ENCODE measurements at regions not wholly inside any gene's neighbourhood (a gene's known extent, or its start where the extent isn't known, plus 50 kb on each side); places are given as distances from the start of the nearest gene placed in this dataset.

DNA sequence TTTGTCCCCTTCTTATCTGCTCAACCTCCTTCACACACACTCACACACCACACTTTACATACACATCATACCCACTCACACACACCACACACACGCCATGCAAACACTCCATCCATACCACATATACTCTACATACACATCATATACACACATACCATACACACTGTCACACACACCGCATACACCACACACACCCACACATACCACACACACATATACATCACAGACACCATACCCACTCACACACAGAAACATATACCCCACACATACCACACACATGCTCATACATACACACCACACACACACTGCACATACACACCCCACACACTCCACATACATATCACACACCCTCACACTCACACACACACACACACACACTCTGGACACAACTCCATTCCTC, 54.3 kb upstream of the ACP3 start:
- intact Hi-C loops (cut with DNase I): no loop called here
- no peak overlapping the region for H3K4me3 ChIP-seq

DNA sequence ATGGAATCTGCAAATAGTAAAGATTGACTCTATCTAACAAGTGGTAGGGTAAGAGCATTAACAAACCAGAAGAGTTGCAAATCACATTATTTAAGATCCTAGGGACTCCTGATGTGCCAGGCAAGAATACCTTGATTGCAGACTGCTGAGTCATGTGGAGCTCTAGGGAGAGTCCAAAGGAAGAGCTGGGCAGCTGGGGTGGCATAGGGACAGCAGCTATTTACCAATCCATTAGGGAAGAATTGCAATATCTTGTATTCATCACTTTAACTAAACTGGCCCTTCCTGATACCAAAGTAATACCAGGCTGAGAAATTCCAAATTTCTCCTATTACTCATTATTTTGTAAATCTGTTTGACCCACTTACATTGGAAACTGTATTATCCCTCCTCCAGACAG, 52.2 kb upstream of the ACP3 start:
- intact Hi-C loops (cut with DNase I): no loop called here
- H3K4me3 ChIP-seq: no peak overlapping the region
- H3K9me3 ChIP-seq: no peaks in the 10 kb centered on the region
- H3K36me3 ChIP-seq: no peaks in the 10 kb centered on the region
- no peak for DNase-seq (ENCODE audit: extremely low spot score in 2 of 2)
- no peak for TF ChIP-seq POLR2AphosphoS5 (IDR thresholded peaks at IDR 0.05; ENCODE audit: insufficient read depth in 1 of 2, low read depth in 1 of 2)
- TF ChIP-seq, protein P1, sequence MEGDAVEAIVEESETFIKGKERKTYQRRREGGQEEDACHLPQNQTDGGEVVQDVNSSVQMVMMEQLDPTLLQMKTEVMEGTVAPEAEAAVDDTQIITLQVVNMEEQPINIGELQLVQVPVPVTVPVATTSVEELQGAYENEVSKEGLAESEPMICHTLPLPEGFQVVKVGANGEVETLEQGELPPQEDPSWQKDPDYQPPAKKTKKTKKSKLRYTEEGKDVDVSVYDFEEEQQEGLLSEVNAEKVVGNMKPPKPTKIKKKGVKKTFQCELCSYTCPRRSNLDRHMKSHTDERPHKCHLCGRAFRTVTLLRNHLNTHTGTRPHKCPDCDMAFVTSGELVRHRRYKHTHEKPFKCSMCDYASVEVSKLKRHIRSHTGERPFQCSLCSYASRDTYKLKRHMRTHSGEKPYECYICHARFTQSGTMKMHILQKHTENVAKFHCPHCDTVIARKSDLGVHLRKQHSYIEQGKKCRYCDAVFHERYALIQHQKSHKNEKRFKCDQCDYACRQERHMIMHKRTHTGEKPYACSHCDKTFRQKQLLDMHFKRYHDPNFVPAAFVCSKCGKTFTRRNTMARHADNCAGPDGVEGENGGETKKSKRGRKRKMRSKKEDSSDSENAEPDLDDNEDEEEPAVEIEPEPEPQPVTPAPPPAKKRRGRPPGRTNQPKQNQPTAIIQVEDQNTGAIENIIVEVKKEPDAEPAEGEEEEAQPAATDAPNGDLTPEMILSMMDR (IDR thresholded peaks at IDR 0.05): no peak
- TF ChIP-seq POLR2A (IDR thresholded peaks at IDR 0.05): no peak
- H3K27me3 ChIP-seq: no peaks in the 10 kb centered on the region
- H3K4me1 ChIP-seq: no peaks in the 10 kb centered on the region
- H3K27ac ChIP-seq: no peak overlapping the region

More for the DNA sequence above, 54.3 kb upstream of the ACP3 start:
- H3K9me3 ChIP-seq: no peaks in the 10 kb centered on the region
- TF ChIP-seq POLR2A (IDR thresholded peaks at IDR 0.05): no peak
- TF ChIP-seq, protein P1 (IDR thresholded peaks at IDR 0.05): no peak
- TF ChIP-seq POLR2AphosphoS5 (IDR thresholded peaks at IDR 0.05; ENCODE audit: insufficient read depth in 1 of 2, low read depth in 1 of 2): no peak
- no peaks in the 10 kb centered on the region for H3K36me3 ChIP-seq
- no peak overlapping the region for H3K27ac ChIP-seq
- no peak for DNase-seq (ENCODE audit: extremely low spot score in 2 of 2)
- no peaks in the 10 kb centered on the region for H3K27me3 ChIP-seq
- H3K4me1 ChIP-seq: no peaks in the 10 kb centered on the region

DNA sequence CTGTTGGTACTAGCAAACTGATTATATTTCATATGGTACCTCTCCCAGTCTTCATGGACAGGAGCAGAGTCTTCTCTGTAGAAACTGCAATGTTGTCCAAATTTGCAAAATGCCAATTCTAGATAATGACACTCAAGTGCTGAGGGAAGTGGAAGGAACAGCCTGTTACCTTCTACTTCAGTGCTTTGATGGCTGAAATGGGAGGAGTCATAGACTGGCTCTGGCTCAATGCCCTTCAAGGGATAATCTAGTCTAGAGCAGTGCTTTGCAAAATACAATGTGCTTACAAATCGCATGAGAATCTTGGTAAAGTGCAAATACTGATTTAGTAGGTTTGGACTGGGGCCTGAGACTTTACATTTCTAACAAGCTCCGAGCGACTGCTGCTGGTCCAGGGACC, 51.7 kb upstream of the ACP3 start:
- intact Hi-C loops (cut with DNase I): no loop called here
- Histone ChIP-seq H3K27ac (no peak overlapping the region), H3K9me3 (no peaks in the 10 kb centered on the region), H3K4me3 (no peak overlapping the region), H3K36me3 (no peaks in the 10 kb centered on the region), H3K4me1 (no peaks in the 10 kb centered on the region), H3K27me3 (no peaks in the 10 kb centered on the region)
- TF ChIP-seq, protein P1 (IDR thresholded peaks at IDR 0.05): no peak
- TF ChIP-seq POLR2AphosphoS5 (IDR thresholded peaks at IDR 0.05; ENCODE audit: insufficient read depth in 1 of 2, low read depth in 1 of 2) (no peak), POLR2A (IDR thresholded peaks at IDR 0.05) (no peak)
- no peak for DNase-seq (ENCODE audit: extremely low spot score in 2 of 2)

DNA sequence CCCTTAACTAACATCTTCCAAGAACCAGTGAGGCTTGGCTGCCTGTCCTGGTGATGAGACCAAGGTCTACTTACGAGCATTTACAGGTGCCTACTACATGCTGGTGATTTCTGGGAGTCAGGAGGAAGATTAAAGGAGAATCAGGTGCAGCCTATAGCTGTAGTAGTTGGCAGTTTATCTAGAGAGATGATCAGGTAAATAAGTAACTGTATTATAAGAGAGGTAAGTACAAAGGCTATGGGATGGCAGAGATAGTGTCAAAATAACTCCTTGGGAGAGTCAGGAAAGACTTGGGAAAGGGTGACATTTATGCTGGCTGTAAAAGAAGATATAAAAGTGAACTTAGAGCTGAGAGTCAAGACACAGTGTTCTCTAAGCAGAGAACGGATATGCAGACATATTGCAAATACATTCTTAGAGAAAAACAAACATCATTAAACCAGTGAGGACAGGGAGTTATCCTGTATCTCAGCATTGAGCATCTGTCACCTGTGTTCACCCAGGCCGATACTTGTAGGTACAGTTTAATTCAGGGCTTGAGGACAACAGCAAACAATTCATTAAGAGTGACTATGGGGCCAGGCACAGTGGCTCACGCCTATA, 49.7 kb upstream of the ACP3 start:
- no peak overlapping the region for H3K27ac ChIP-seq
- H3K9me3 ChIP-seq: no peaks in the 10 kb centered on the region
- H3K36me3 ChIP-seq: no peaks in the 10 kb centered on the region
- H3K4me3 ChIP-seq: no peak overlapping the region
- H3K27me3 ChIP-seq: no peaks in the 10 kb centered on the region
- DNase-seq (ENCODE audit: extremely low spot score in 2 of 2): no peak
- H3K4me1 ChIP-seq: no peaks in the 10 kb centered on the region
- no peak for TF ChIP-seq POLR2A (IDR thresholded peaks at IDR 0.05)
- TF ChIP-seq, protein P1 (IDR thresholded peaks at IDR 0.05): no peak
- TF ChIP-seq POLR2AphosphoS5 (IDR thresholded peaks at IDR 0.05; ENCODE audit: insufficient read depth in 1 of 2, low read depth in 1 of 2): no peak
- intact Hi-C loops (cut with DNase I): no loop called here
